GM23338 (cell line): ENCODE measurements at regions not wholly inside any gene's neighbourhood (a gene's known extent, or its start where the extent isn't known, plus 50 kb on each side); places are given as distances from the start of the nearest gene placed in this dataset.

Source experiments
- ATAC-seq: fragments of 200-7000 bp; cut with Tn5 transposase; 3 replicates; pipeline ENCODE4 v1.9.1; 2020
- DNase-seq: peaks from one replicate; pipeline ENCODE4 v3.0.0-alpha.2; 2015; ENCODE audit warnings: low spot score
- H2AFZ ChIP-seq: fragments of 200-600 bp; sonication (generic); 2 replicates; pipeline ENCODE4 v1.8.0; 2016; ENCODE audit warnings: antibody characterized with exemption, mild to moderate bottlenecking, moderate library complexity
- H3F3A ChIP-seq: fragments of 200-600 bp; sonication (generic); replicated peaks from 2 replicates; pipeline ENCODE4 v1.8.0; 2017; ENCODE audit warnings: antibody characterized with exemption, mixed run types, low read depth
- H3K27ac ChIP-seq: fragments of 200-600 bp; sonication (generic); 2 replicates; pipeline ENCODE4 v1.6.1; 2016; ENCODE audit warnings: low read depth
- H3K27me3 ChIP-seq: fragments of 200-600 bp; sonication (generic); 2 replicates; pipeline ENCODE4 v1.8.0; 2016; ENCODE audit warnings: mild to moderate bottlenecking, mixed run types, moderate library complexity; ENCODE audit not compliant: insufficient read depth
- H3K36me3 ChIP-seq: fragments of 200-600 bp; sonication (generic); 2 replicates; pipeline ENCODE4 v1.8.0; 2016; ENCODE audit warnings: mild to moderate bottlenecking; ENCODE audit not compliant: insufficient read depth
- H3K4me1 ChIP-seq: fragments of 200-600 bp; sonication (generic); 2 replicates; pipeline ENCODE4 v1.8.0; 2016; ENCODE audit warnings: mild to moderate bottlenecking, moderate library complexity; ENCODE audit not compliant: insufficient read depth
- H3K4me2 ChIP-seq: fragments of 200-600 bp; sonication (generic); 2 replicates; pipeline ENCODE4 v1.7.1; 2017; ENCODE audit warnings: mixed run types
- H3K4me3 ChIP-seq: fragments of 200-600 bp; sonication (generic); 2 replicates; pipeline ENCODE4 v1.6.1; 2016; ENCODE audit warnings: mixed run types
- H3K79me2 ChIP-seq: fragments of 200-600 bp; sonication (generic); replicated peaks from 2 replicates; pipeline ENCODE4 v1.8.0; 2017; ENCODE audit warnings: mild to moderate bottlenecking; ENCODE audit not compliant: insufficient read depth
- H3K9me2 ChIP-seq: fragments of 200-600 bp; sonication (generic); 2 replicates; pipeline ENCODE4 v1.8.0; 2017; ENCODE audit not compliant: insufficient read depth
- H4K20me1 ChIP-seq: fragments of 200-600 bp; sonication (generic); replicated peaks from 2 replicates; pipeline ENCODE4 v1.8.0; 2017; ENCODE audit warnings: mild to moderate bottlenecking; ENCODE audit not compliant: insufficient read depth
- H3K27ac Mint-ChIP-seq: 2 replicates; pipeline ENCODE4 v1.8.0; 2020; ENCODE audit warnings: inconsistent platforms, mild to moderate bottlenecking, moderate library complexity, mixed read lengths
- H3K27me3 Mint-ChIP-seq: 3 replicates; pipeline ENCODE4 v1.8.0; 2022; ENCODE audit warnings: low read depth, mild to moderate bottlenecking, moderate library complexity, mixed read lengths, inconsistent platforms; ENCODE audit not compliant: insufficient read depth, poor library complexity
- H3K36me3 Mint-ChIP-seq: 3 replicates; pipeline ENCODE4 v1.8.0; 2021; ENCODE audit warnings: low read depth, mild to moderate bottlenecking, inconsistent platforms, moderate library complexity, mixed read lengths
- H3K4me1 Mint-ChIP-seq: 3 replicates; pipeline ENCODE4 v1.8.0; 2020; ENCODE audit warnings: mild to moderate bottlenecking, inconsistent platforms, mixed read lengths
- H3K4me3 Mint-ChIP-seq: 3 replicates; pipeline ENCODE4 v1.8.0; 2021; ENCODE audit warnings: moderate library complexity, mild to moderate bottlenecking, inconsistent platforms, mixed read lengths
- H3K9me3 Mint-ChIP-seq: 3 replicates; pipeline ENCODE4 v1.8.0; 2020; ENCODE audit warnings: moderate library complexity, mild to moderate bottlenecking, inconsistent platforms, mixed read lengths
- CREB1 ChIP-seq: fragments of 250-450 bp; sonication (Bioruptor Pico); IDR thresholded peaks from 2 replicates; pipeline ENCODE4 v1.5.0; 2020; ENCODE audit warnings: low read depth, mild to moderate bottlenecking, moderate library complexity
- CTCF ChIP-seq, 2 experiments: fragments of 200-600 bp in 1 of 2; sonication (generic) in 1 of 2; conservative IDR thresholded peaks; 2 replicates each; pipeline versions ENCODE4 v1.5.1 to v1.6.1; 2016 to 2017; ENCODE audit warnings: antibody characterized with exemption in 2 of 2, low read depth in 2 of 2, mild to moderate bottlenecking in 2 of 2, moderate library complexity in 1 of 2
- ETS1 ChIP-seq: IDR thresholded peaks from 2 replicates; pipeline ENCODE4 v1.6.1; 2016; ENCODE audit warnings: antibody characterized with exemption
- EZH2 ChIP-seq: fragments of 200-600 bp; sonication (generic); IDR thresholded peaks from one replicate; pipeline ENCODE4 v1.8.0; 2017; ENCODE audit warnings: antibody characterized with exemption, mild to moderate bottlenecking, low read depth; ENCODE audit not compliant: unreplicated experiment
- EZH2phosphoT487 ChIP-seq: fragments of 200-600 bp; sonication (generic); IDR thresholded peaks from one replicate; pipeline ENCODE4 v1.8.1; 2018; ENCODE audit warnings: antibody characterized with exemption; ENCODE audit not compliant: unreplicated experiment
- JUNB ChIP-seq: IDR thresholded peaks from one replicate; pipeline ENCODE4 v1.6.1; 2016; ENCODE audit warnings: antibody characterized with exemption; ENCODE audit not compliant: unreplicated experiment
- NANOG ChIP-seq: IDR thresholded peaks from 2 replicates; pipeline ENCODE4 v1.6.1; 2016; ENCODE audit warnings: antibody characterized with exemption, borderline replicate concordance
- POLR2AphosphoS5 ChIP-seq: IDR thresholded peaks from 2 replicates; pipeline ENCODE4 v1.6.1; 2016; ENCODE audit warnings: antibody characterized with exemption, low read depth
- REST ChIP-seq: IDR thresholded peaks from one replicate; pipeline ENCODE4 v1.6.1; 2018; ENCODE audit warnings: antibody characterized with exemption; ENCODE audit not compliant: unreplicated experiment
- STAT1 ChIP-seq: IDR thresholded peaks from one replicate; pipeline ENCODE4 v1.6.1; 2016; ENCODE audit warnings: antibody characterized with exemption; ENCODE audit not compliant: unreplicated experiment
- ZNF114 ChIP-seq: fragments of 250-450 bp; sonication (Bioruptor Pico); IDR thresholded peaks from 2 replicates; pipeline ENCODE4 v1.5.0; 2020; ENCODE audit warnings: mild to moderate bottlenecking, moderate library complexity
- ZNF331 ChIP-seq: fragments of 250-450 bp; sonication (Bioruptor Pico); IDR thresholded peaks from 2 replicates; pipeline ENCODE4 v1.5.0; 2020; ENCODE audit warnings: low read depth, mild to moderate bottlenecking, moderate library complexity
- ZNF462 ChIP-seq: fragments of 250-450 bp; sonication (Bioruptor Pico); IDR thresholded peaks from 2 replicates; pipeline ENCODE4 v1.5.0; 2020; ENCODE audit warnings: mild to moderate bottlenecking, moderate library complexity

- Histone ChIP-seq H3K36me3 (no peaks in the 10 kb centered on the region), H2AFZ (no peak overlapping the region), H3K4me1 (peaks cover 11% of the 10 kb centered on the region), H3F3A (no peaks in the 10 kb centered on the region), H3K4me3 (no peak overlapping the region), H3K27me3 (no peaks in the 10 kb centered on the region), H3K4me2 (no peak overlapping the region), H3K27ac (no peak overlapping the region), H3K79me2 (no peaks in the 10 kb centered on the region), H4K20me1 (no peaks in the 10 kb centered on the region), H3K9me2 (no peaks in the 10 kb centered on the region)
- no peak for DNase-seq
- Mint-ChIP-seq H3K9me3 (no peaks in the 10 kb centered on the region), H3K36me3 (no peaks in the 10 kb centered on the region), H3K27me3 (no peaks in the 10 kb centered on the region), H3K27ac (no peak overlapping the region), H3K4me1 (peaks cover 13% of the 10 kb centered on the region; the same call in 2 of the 3 replicates), H3K4me3 (no peak overlapping the region)
- ATAC-seq, result no peak
- TF ChIP-seq CREB1, result no peak
- no peak for TF ChIP-seq NANOG
- no peak for TF ChIP-seq ETS1
- TF ChIP-seq ZNF331 (CRISPR knock-in tag), result no peak
- no peak for TF ChIP-seq REST
- TF ChIP-seq EZH2phosphoT487, result no peak
- TF ChIP-seq ZNF462, result no peak
- no peak for TF ChIP-seq EZH2
- no peak for TF ChIP-seq CTCF (conservative IDR thresholded peaks at IDR 0.05; ENCODE audit: low read depth in 2 of 2)
- TF ChIP-seq STAT1, result no peak
- no peak for TF ChIP-seq JUNB
- no peak for TF ChIP-seq POLR2AphosphoS5
- no peak for TF ChIP-seq ZNF114 (CRISPR knock-in tag)
Measured at GRCh38 chr4:108287834-108288413, 119.2 kb upstream of the LEF1 start.
